Choroid plexus epithelial cell (primary cell): ENCODE measurements at regions not wholly inside any gene's neighbourhood (a gene's known extent, or its start where the extent isn't known, plus 50 kb on each side); places are given as distances from the start of the nearest gene placed in this dataset.
A peak's percentile ranks its signal among the peaks of the same experiment; 100 is the strongest.

Source experiments
- DNase-seq: peaks from one replicate; pipeline ENCODE4 v3.0.0-alpha.2; 2010; ENCODE audit warnings: low read depth
- H3K4me3 ChIP-seq: 2 replicates; pipeline ENCODE4 v1.5.1; 2011; ENCODE audit warnings: low read depth, mild to moderate bottlenecking, control low read depth, low read length, moderate library complexity
- TF ChIP-seq, protein P1 (sequence below): conservative IDR thresholded peaks from 2 replicates; pipeline ENCODE4 v1.5.1; 2011; ENCODE audit warnings: low read depth, mild to moderate bottlenecking, control low read depth, inconsistent platforms, low read length, moderate library complexity

DNA sequence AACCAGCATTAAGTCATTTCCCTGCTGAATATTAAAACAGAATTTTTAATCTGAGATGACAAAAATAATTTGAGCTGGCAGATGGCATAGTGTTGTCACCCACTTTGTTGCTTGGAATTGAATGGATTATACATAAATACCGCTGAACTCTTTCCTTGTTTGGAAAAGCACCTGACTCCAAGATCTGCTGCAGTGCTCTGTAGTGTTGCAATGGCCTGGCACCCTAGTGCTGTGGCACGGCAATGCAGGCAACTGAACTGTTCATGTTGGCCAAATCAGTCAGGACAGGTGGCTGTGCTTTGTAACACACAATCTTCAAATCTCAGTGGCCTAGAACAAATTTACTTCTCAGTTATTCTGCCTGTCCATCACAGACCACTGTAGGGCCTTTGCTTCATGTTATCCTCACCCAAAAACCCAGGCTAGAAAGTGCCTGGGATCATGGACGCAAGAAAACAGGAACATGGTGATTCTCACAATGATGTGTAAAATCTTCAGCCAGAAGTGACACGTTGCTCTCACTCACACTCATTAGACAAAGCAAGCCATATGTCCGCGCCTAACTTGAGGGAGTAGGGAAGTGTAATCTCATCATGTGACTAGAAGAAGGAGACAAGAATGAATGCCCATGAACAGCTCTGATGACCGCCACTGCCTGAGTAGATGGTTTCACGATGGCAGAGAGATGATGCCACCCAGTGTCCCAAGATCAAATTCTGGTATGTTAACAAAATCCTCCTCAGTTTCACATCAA lies 191.9 kb upstream of the PUM3 start:
- no peak for DNase-seq
- no peak overlapping the region for H3K4me3 ChIP-seq
- TF ChIP-seq, protein P1, sequence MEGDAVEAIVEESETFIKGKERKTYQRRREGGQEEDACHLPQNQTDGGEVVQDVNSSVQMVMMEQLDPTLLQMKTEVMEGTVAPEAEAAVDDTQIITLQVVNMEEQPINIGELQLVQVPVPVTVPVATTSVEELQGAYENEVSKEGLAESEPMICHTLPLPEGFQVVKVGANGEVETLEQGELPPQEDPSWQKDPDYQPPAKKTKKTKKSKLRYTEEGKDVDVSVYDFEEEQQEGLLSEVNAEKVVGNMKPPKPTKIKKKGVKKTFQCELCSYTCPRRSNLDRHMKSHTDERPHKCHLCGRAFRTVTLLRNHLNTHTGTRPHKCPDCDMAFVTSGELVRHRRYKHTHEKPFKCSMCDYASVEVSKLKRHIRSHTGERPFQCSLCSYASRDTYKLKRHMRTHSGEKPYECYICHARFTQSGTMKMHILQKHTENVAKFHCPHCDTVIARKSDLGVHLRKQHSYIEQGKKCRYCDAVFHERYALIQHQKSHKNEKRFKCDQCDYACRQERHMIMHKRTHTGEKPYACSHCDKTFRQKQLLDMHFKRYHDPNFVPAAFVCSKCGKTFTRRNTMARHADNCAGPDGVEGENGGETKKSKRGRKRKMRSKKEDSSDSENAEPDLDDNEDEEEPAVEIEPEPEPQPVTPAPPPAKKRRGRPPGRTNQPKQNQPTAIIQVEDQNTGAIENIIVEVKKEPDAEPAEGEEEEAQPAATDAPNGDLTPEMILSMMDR = no peak

DNA sequence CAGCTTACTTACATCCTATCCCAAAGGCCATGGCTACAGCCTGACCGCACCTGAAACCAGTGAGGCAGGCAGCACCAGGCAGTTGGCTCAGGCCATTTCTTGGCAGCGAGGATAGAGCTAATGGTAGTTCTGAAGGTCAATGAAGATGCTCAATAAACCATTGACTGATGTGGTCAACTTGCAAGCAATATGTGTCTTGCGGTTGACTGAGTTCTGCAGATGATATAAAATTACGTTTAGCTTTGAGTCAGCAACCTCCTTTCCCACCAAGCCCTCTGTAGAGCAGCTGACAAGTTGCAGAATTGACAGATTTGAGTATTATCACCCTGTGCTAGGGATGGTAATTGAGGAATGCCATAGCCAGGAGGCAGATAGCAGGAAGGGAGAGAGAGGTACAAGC lies 189.0 kb upstream of the PUM3 start:
- no peak overlapping the region for H3K4me3 ChIP-seq
- TF ChIP-seq, protein P1 = no peak
- no peak for DNase-seq

DNA sequence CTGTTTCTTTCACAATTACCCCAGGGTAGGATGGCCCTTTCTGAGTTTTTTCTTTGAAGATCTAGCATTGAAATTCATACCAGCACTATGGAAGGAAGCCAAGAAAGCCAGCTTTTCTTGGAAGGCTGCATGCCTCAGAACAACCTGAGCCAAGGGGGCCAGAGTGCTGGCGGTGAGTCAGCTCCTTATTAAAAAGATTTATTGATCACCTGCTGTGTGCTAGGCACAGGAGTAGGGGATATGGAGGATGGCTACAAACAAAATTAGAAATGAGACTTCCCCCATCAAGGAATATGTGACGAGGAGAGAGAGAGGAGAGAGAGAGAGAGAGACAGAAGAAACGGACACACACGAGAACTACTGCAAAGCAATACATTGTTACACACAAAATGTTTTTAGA lies 184.6 kb upstream of the PUM3 start:
- peak; percentile 55 for DNase-seq

DNA sequence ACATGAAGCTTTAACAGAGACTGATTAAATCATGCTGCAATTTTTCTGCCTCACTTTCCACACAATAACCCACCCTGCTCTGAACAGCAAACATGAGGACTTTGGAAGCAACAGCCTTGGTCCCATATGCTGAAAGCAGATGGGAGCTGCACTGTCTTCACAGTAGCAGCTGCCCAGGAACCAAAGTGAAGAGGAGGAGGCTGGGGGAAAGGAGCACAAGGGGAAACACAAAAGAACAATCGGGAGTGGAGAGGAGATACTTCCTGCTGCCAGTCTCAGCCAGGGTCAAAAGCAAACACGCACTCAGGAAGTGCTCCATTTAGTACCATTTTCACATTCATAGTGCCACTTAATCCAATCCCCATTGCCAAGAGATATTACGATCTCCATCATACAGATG lies 183.3 kb upstream of the PUM3 start:
- H3K4me3 ChIP-seq = no peak overlapping the region
- DNase-seq = no peak
- TF ChIP-seq, protein P1 = no peak

More for the DNA sequence above, 184.6 kb upstream of the PUM3 start:
- TF ChIP-seq, protein P1 = no peak
- H3K4me3 ChIP-seq = no peak overlapping the region

DNA sequence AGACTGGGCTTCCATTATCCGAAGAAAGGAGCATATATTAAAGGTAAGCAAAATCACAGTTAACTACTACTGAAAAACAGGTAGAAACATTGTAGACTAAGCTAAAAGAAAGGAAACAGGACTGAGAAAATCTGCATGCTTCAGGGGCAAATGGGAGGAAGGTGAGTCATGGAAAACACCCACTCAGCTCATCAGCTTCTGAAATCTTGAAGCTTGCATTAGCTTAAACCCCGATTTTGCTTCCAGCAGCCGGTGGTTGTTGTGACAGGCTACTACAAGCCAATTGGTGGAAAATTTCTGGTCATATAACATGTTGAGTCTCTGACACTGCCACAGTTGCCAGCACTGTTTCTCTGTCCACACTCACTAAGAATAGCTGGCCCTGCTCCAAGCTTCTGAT lies 179.6 kb upstream of the PUM3 start:
- H3K4me3 ChIP-seq = no peak overlapping the region
- TF ChIP-seq, protein P1 = no peak
- no peak for DNase-seq

DNA sequence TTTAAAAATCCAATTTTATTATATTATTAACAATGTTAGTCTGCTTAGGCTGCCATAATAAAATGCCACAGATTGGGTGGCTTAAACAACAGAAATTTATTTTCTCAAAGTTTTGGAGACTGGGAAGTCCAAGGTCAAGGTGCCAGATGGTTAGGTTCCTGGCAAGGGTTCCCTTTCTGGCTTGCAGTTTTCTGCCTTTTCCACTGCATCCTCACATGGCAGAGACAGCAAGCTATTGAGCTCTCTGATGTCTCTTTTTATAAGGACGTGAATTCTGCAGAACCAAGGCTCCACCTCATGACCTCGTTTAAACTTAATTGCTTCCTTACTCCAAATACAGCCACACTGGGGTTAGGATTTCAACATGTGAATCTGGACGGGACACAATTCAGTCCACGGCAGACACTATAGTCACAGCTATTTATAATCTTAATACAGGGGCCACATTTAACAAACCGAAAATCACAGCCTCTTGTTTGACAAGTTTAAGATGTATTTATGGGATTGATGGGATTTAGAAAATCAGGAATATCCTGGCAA lies 174.9 kb upstream of the PUM3 start:
- H3K4me3 ChIP-seq = no peak overlapping the region
- TF ChIP-seq, protein P1 = no peak
- no peak for DNase-seq

DNA sequence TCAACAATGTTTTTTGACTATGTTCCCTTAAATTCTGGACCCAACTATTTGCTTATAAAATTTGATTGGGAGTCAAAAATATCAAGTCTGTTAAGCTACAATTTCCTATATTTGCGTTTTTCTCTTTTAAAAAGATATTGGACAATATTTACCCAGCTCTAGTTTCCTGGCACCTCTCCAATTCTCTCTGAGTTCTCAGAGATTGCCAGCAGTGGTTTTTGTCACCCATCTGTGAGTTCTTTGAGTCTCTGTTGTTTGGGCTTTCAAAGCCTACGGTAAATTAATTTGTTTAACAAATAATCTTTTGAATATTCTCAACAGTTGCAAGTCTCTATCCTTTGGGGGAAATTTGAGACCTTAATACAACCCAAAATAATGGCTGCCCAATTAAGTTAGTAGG lies 174.2 kb upstream of the PUM3 start:
- no peak overlapping the region for H3K4me3 ChIP-seq
- no peak for DNase-seq
- TF ChIP-seq, protein P1 = no peak
